Vagina (tissue), 2 donors: ENCODE measurements at regions not wholly inside any gene's neighbourhood (a gene's known extent, or its start where the extent isn't known, plus 50 kb on each side); places are given as distances from the start of the nearest gene placed in this dataset.

ENCODE experiments used
- POLR2A ChIP-seq, 2 donors: fragments of 450-650 bp; IDR thresholded peaks; one replicate each; pipeline ENCODE4 v1.6.1; 2017; ENCODE audit warnings: antibody characterized with exemption in 2 of 2, mild to moderate bottlenecking in 2 of 2, moderate library complexity in 2 of 2
- TF ChIP-seq, protein P1 (sequence below), 3 experiments: fragments of 450-650 bp in 2 of 3; fragments of 200-600 bp in 1 of 3; sonication (generic) in 1 of 3; IDR thresholded peaks; one replicate each; pipeline ENCODE4 v1.5.1; 2017 to 2019; ENCODE audit warnings: antibody characterized with exemption in 3 of 3, mild to moderate bottlenecking in 2 of 3, moderate library complexity in 2 of 3

DNA sequence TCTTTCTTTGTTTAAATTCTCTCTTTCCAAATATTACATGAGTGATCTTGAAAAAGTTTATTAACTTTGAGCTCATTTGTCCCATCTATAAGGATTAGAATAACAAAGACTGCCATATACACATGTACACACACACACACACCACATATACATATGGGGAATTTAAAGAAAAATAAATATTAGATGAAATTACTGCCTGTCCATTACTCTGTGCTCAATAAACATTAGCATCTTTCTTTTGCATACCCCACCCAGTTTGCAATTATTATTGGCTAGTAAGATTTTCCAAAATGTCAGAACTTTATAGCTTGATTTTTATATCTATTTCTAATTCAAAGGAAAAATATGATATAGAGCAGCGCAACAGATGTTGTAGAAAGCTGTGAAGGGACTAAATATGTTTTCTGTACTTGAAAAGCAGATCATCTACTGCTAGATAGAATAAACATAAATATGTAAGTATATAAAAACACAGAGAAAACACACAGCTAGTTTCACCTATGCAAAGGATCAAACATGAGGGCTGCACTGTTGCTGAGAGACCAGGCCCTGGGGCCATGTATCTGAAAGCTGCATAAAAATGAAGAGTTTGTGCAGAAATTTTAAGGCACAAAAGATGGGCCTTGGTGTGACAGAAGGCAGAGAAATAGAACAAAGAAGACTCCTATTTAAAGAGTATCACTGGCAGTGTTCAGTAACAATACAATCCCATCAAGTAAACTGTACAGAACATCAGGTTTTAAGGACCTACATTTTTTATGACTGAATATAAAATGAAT lies 114.2 kb upstream of the NECTIN3 start:
- TF ChIP-seq, protein P1, sequence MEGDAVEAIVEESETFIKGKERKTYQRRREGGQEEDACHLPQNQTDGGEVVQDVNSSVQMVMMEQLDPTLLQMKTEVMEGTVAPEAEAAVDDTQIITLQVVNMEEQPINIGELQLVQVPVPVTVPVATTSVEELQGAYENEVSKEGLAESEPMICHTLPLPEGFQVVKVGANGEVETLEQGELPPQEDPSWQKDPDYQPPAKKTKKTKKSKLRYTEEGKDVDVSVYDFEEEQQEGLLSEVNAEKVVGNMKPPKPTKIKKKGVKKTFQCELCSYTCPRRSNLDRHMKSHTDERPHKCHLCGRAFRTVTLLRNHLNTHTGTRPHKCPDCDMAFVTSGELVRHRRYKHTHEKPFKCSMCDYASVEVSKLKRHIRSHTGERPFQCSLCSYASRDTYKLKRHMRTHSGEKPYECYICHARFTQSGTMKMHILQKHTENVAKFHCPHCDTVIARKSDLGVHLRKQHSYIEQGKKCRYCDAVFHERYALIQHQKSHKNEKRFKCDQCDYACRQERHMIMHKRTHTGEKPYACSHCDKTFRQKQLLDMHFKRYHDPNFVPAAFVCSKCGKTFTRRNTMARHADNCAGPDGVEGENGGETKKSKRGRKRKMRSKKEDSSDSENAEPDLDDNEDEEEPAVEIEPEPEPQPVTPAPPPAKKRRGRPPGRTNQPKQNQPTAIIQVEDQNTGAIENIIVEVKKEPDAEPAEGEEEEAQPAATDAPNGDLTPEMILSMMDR (IDR thresholded peaks at IDR 0.05): no peak
- TF ChIP-seq POLR2A (IDR thresholded peaks at IDR 0.05): no peak
